Liver (tissue), 7 donors: ENCODE measurements at regions not wholly inside any gene's neighbourhood (a gene's known extent, or its start where the extent isn't known, plus 50 kb on each side); places are given as distances from the start of the nearest gene placed in this dataset.

Experiments used
- DNase-seq: peaks from one replicate; pipeline ENCODE4 v3.0.0-alpha.2; 2017; ENCODE audit warnings: low spot score
- H3K27ac ChIP-seq, 2 donors: one replicate each; pipeline ENCODE4 v1.7.0; 2013; ENCODE audit warnings: inconsistent platforms in 2 of 2, low read length in 2 of 2, control low read depth in 1 of 2, low read depth in 1 of 2, mild to moderate bottlenecking in 1 of 2
- H3K27me3 ChIP-seq, 4 donors: one replicate each; pipeline versions ENCODE4 v1.6.1 to v1.7.0; 2013; ENCODE audit warnings: low read length in 3 of 4, inconsistent platforms in 1 of 4, mild to moderate bottlenecking in 1 of 4, moderate library complexity in 1 of 4; ENCODE audit not compliant: control insufficient read depth in 4 of 4, insufficient read depth in 4 of 4
- H3K36me3 ChIP-seq, 4 donors: one replicate each; pipeline versions ENCODE4 v1.6.1 to v1.7.0; 2013; ENCODE audit warnings: low read length in 3 of 4, mild to moderate bottlenecking in 3 of 4, low read depth in 1 of 4, moderate library complexity in 1 of 4; ENCODE audit not compliant: control insufficient read depth in 4 of 4, insufficient read depth in 3 of 4
- H3K4me1 ChIP-seq, 4 donors: one replicate each; pipeline versions ENCODE4 v1.6.1 to v1.7.0; 2013; ENCODE audit warnings: low read length in 3 of 4, mild to moderate bottlenecking in 3 of 4, moderate library complexity in 1 of 4; ENCODE audit not compliant: control insufficient read depth in 4 of 4, insufficient read depth in 4 of 4
- H3K4me3 ChIP-seq, 3 donors: one replicate each; pipeline versions ENCODE4 v1.6.1 to v1.7.0; 2013; ENCODE audit warnings: low read length in 3 of 3, control low read depth in 1 of 3, low read depth in 1 of 3, mild to moderate bottlenecking in 1 of 3
- H3K9ac ChIP-seq, 2 donors: one replicate each; pipeline ENCODE4 v1.7.0; 2013; ENCODE audit warnings: low read length in 2 of 2, mild to moderate bottlenecking in 2 of 2, moderate library complexity in 2 of 2, control low read depth in 1 of 2, low read depth in 1 of 2
- H3K9me3 ChIP-seq, 4 donors: one replicate each; pipeline versions ENCODE4 v1.6.1 to v1.7.0; 2013; ENCODE audit warnings: low read length in 3 of 4; ENCODE audit not compliant: control insufficient read depth in 4 of 4
- ATF3 ChIP-seq: IDR thresholded peaks from 2 replicates; pipeline ENCODE4 v1.6.1; 2016; ENCODE audit warnings: antibody characterized with exemption
- EGR1 ChIP-seq, 2 donors: IDR thresholded peaks; 2 replicates each; pipeline ENCODE4 v1.6.1; 2016 to 2018; ENCODE audit warnings: antibody characterized with exemption in 2 of 2, low read depth in 2 of 2
- FOXA2 ChIP-seq: IDR thresholded peaks from 2 replicates; pipeline ENCODE4 v1.6.1; 2016; ENCODE audit warnings: antibody characterized with exemption
- GABPA ChIP-seq, 2 donors: IDR thresholded peaks in 1 of 2; conservative IDR thresholded peaks in 1 of 2; 2 replicates each; pipeline ENCODE4 v1.6.1; 2016; ENCODE audit warnings: antibody characterized with exemption in 2 of 2, mild to moderate bottlenecking in 1 of 2, moderate library complexity in 1 of 2
- HNF4A ChIP-seq, 2 donors: conservative IDR thresholded peaks; 2 replicates each; pipeline ENCODE4 v1.6.1; 2016; ENCODE audit warnings: antibody characterized with exemption in 2 of 2, mild to moderate bottlenecking in 2 of 2
- HNF4G ChIP-seq: IDR thresholded peaks from 2 replicates; pipeline ENCODE4 v1.6.1; 2016; ENCODE audit warnings: antibody characterized with exemption
- JUND ChIP-seq, 2 donors: IDR thresholded peaks; 2 replicates each; pipeline ENCODE4 v1.6.1; 2016; ENCODE audit warnings: antibody characterized with exemption in 2 of 2
- MAX ChIP-seq: IDR thresholded peaks from 2 replicates; pipeline ENCODE4 v1.6.1; 2016; ENCODE audit warnings: antibody characterized with exemption
- NR2F2 ChIP-seq: IDR thresholded peaks from 2 replicates; pipeline ENCODE4 v1.6.1; 2016; ENCODE audit warnings: antibody characterized with exemption
- REST ChIP-seq: IDR thresholded peaks from 2 replicates; pipeline ENCODE4 v1.6.1; 2016; ENCODE audit warnings: antibody characterized with exemption, mild to moderate bottlenecking
- RXRA ChIP-seq, 2 donors: IDR thresholded peaks; 2 replicates each; pipeline ENCODE4 v1.6.1; 2017 to 2018; ENCODE audit warnings: antibody characterized with exemption in 2 of 2, mild to moderate bottlenecking in 1 of 2
- SP1 ChIP-seq: IDR thresholded peaks from 2 replicates; pipeline ENCODE4 v1.6.1; 2018; ENCODE audit warnings: antibody characterized with exemption, mild to moderate bottlenecking
- TAF1 ChIP-seq: conservative IDR thresholded peaks from 2 replicates; pipeline ENCODE4 v1.6.1; 2016; ENCODE audit warnings: antibody characterized with exemption, mild to moderate bottlenecking
- YY1 ChIP-seq: IDR thresholded peaks from 2 replicates; pipeline ENCODE4 v1.6.1; 2016; ENCODE audit warnings: antibody characterized with exemption, mild to moderate bottlenecking
- WGBS: extraction: QIAGEN DNeasy Blood & Tissue Kit; methylation state at CpG from one replicate; pipeline ENCODE4 v1.1.7; 2013; 5-methylcytosine and 5-hydroxymethylcytosine counted together
- donor health status: healthy.
- donor health status: healthy.
- donor health status: healthy.
- donor health status: healthy.

GRCh38 chr6:163944897-163945296 lies 530.4 kb downstream of the QKI start (continued):
- no peak for TF ChIP-seq REST
- no peak for TF ChIP-seq HNF4G

- no peak for TF ChIP-seq YY1
- no peak for TF ChIP-seq TAF1
- no peak for TF ChIP-seq RXRA (IDR thresholded peaks at IDR 0.05)
- no peak for TF ChIP-seq NR2F2
- TF ChIP-seq HNF4G: no peak
- no peak for TF ChIP-seq FOXA2
- no peak for TF ChIP-seq ATF3
- TF ChIP-seq EGR1 (IDR thresholded peaks at IDR 0.05; ENCODE audit: low read depth in 2 of 2): no peak
- no peak for TF ChIP-seq HNF4A (conservative IDR thresholded peaks at IDR 0.05)
- no peak for TF ChIP-seq MAX
- TF ChIP-seq REST: no peak
- no peak for TF ChIP-seq GABPA (IDR thresholded peaks at IDR 0.05 in 1 of 2, conservative IDR thresholded peaks at IDR 0.05 in 1 of 2)
- TF ChIP-seq SP1: no peak
- no peak for TF ChIP-seq JUND (IDR thresholded peaks at IDR 0.05)
- Histone ChIP-seq H3K9ac (no peak overlapping the region), H3K27ac (no peak overlapping the region), H3K36me3 (no peaks in the 10 kb centered on the region), H3K9me3 (no peaks in the 10 kb centered on the region), H3K4me3 (no peak overlapping the region), H3K4me1 (peaks cover 0 to 10% (median 3%) of the 10 kb centered on the region in 4 donors), H3K27me3 (no peaks in the 10 kb centered on the region)
- WGBS: 60% methylated on average over 16 of the region's 16 CpGs
- DNase-seq: no peak
Measured at GRCh38 chr6:163943607-163944385, 529.3 kb downstream of the QKI start.
